ENCODE measurements at regions not wholly inside any gene's neighbourhood (a gene's known extent, or its start where the extent isn't known, plus 50 kb on each side); places are given as distances from the start of the nearest gene placed in this dataset.

- Histone ChIP-seq H3K4me1 (ENCODE audit: control insufficient read depth in 2 of 3, insufficient read depth in 2 of 3, low read depth in 1 of 3, low read length in 3 of 3) (peaks cover 0 to 4% (median 0%) of the 10 kb centered on the region in 3 donors), H3K9me3 (ENCODE audit: control insufficient read depth in 2 of 3, insufficient read depth in 1 of 3, low read length in 3 of 3) (no peaks in the 10 kb centered on the region), H3K4me3 (ENCODE audit: low read length in 3 of 3) (no peak overlapping the region), H3K27ac (ENCODE audit: low read depth in 2 of 2, low read length in 2 of 2) (no peak overlapping the region), H3K36me3 (ENCODE audit: control insufficient read depth in 2 of 3, insufficient read depth in 3 of 3, low read length in 3 of 3) (no peaks in the 10 kb centered on the region), H3K9ac (ENCODE audit: low read length in 3 of 3) (no peak overlapping the region), H3K27me3 (ENCODE audit: control insufficient read depth, insufficient read depth, low read length) (no peaks in the 10 kb centered on the region)
- no peak for TF ChIP-seq CTCF (IDR thresholded peaks at IDR 0.05; ENCODE audit: borderline replicate concordance, extremely low read depth, insufficient read depth)
- FAIRE-seq (no peak), DNase-seq (no peak)
- intact Hi-C loops (cut with DNase I), result no loop called here
Observed at GRCh38 chr2:163081754-163082153, 243.2 kb upstream of the KCNH7 start.

GRCh38 chr2:163077241-163077640 is 238.7 kb upstream of the KCNH7 start:
- DNase-seq (peak in 2 of 5 donors; percentile 16 to 55), FAIRE-seq (no peak)
- intact Hi-C loops (cut with DNase I), result no loop called here

DNA sequence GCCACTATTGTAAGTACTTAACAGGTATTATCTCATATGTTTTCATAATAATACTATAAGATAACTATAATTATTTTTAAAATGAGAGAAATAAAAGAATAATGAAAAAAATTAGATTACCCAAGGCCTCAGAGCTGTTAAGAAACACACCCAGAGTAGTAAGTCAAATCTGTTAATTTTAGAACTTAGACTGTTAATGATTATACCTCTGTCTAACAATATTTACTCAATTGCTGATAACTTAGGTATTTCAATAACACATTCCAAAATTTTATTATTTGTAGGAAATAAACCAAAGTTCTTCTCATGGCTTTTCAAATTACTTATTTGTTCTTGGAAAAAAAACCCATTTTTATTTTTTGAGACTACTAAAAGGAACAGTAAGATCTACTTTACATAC is 227.5 kb upstream of the KCNH7 start:
- intact Hi-C loops (cut with DNase I), result no loop called here
- H3K27me3 ChIP-seq (ENCODE audit: control insufficient read depth, insufficient read depth, low read length), result no peaks in the 10 kb centered on the region
- no peaks in the 10 kb centered on the region for H3K36me3 ChIP-seq (ENCODE audit: control insufficient read depth in 2 of 3, insufficient read depth in 3 of 3, low read length in 3 of 3)
- DNase-seq, result no peak
- H3K9ac ChIP-seq (ENCODE audit: low read length in 3 of 3), result no peak overlapping the region
- no peaks in the 10 kb centered on the region for H3K4me1 ChIP-seq (ENCODE audit: control insufficient read depth in 2 of 3, insufficient read depth in 2 of 3, low read depth in 1 of 3, low read length in 3 of 3)
- no peak overlapping the region for H3K4me3 ChIP-seq (ENCODE audit: low read length in 3 of 3)
- TF ChIP-seq CTCF (IDR thresholded peaks at IDR 0.05; ENCODE audit: borderline replicate concordance, extremely low read depth, insufficient read depth), result no peak
- no peaks in the 10 kb centered on the region for H3K9me3 ChIP-seq (ENCODE audit: control insufficient read depth in 2 of 3, insufficient read depth in 1 of 3, low read length in 3 of 3)
- H3K27ac ChIP-seq (ENCODE audit: low read depth in 2 of 2, low read length in 2 of 2), result no peak overlapping the region
- peak; percentile 47 for FAIRE-seq

More at GRCh38 chr2:163077241-163077640, 238.7 kb upstream of the KCNH7 start:
- TF ChIP-seq CTCF (IDR thresholded peaks at IDR 0.05; ENCODE audit: borderline replicate concordance, extremely low read depth, insufficient read depth), result no peak
- no peaks in the 10 kb centered on the region for H3K36me3 ChIP-seq (ENCODE audit: control insufficient read depth in 2 of 3, insufficient read depth in 3 of 3, low read length in 3 of 3)
- H3K27me3 ChIP-seq (ENCODE audit: control insufficient read depth, insufficient read depth, low read length), result no peaks in the 10 kb centered on the region
- no peak overlapping the region for H3K9ac ChIP-seq (ENCODE audit: low read length in 3 of 3)
- no peaks in the 10 kb centered on the region for H3K9me3 ChIP-seq (ENCODE audit: control insufficient read depth in 2 of 3, insufficient read depth in 1 of 3, low read length in 3 of 3)
- no peaks in the 10 kb centered on the region for H3K4me1 ChIP-seq (ENCODE audit: control insufficient read depth in 2 of 3, insufficient read depth in 2 of 3, low read depth in 1 of 3, low read length in 3 of 3)
- no peak overlapping the region for H3K27ac ChIP-seq (ENCODE audit: low read depth in 2 of 2, low read length in 2 of 2)
- H3K4me3 ChIP-seq (ENCODE audit: low read length in 3 of 3), result no peak overlapping the region

DNA sequence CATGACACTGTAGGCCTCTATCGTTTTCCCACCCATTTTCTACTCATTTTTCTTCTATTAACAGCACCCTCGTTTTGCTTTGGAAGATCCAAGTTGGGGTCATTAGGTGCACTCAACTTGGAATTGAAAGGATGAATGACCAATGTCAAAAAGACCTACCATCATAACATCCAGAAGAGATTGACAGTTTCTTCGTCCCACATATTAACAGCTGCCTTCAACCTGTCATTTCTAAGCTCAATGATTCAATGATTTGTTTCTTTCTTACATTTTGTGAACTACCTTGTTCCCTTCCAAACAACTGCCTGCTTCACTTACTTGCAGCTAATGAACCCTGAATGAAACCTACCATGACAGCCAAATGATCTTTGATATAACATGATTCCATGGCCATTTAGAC is 224.0 kb upstream of the KCNH7 start:
- Histone ChIP-seq H3K36me3 (ENCODE audit: control insufficient read depth in 2 of 3, insufficient read depth in 3 of 3, low read length in 3 of 3) (no peaks in the 10 kb centered on the region), H3K27ac (ENCODE audit: low read depth in 2 of 2, low read length in 2 of 2) (no peak overlapping the region), H3K4me3 (ENCODE audit: low read length in 3 of 3) (no peak overlapping the region), H3K9me3 (ENCODE audit: control insufficient read depth in 2 of 3, insufficient read depth in 1 of 3, low read length in 3 of 3) (no peaks in the 10 kb centered on the region), H3K9ac (ENCODE audit: low read length in 3 of 3) (no peak overlapping the region), H3K4me1 (ENCODE audit: control insufficient read depth in 2 of 3, insufficient read depth in 2 of 3, low read depth in 1 of 3, low read length in 3 of 3) (no peaks in the 10 kb centered on the region), H3K27me3 (ENCODE audit: control insufficient read depth, insufficient read depth, low read length) (no peaks in the 10 kb centered on the region)
- no peak for FAIRE-seq
- no peak for DNase-seq
- TF ChIP-seq CTCF (IDR thresholded peaks at IDR 0.05; ENCODE audit: borderline replicate concordance, extremely low read depth, insufficient read depth), result no peak
- intact Hi-C loops (cut with DNase I), result no loop called here
